GM19351 (cell line): ENCODE measurements at regions not wholly inside any gene's neighbourhood (a gene's known extent, or its start where the extent isn't known, plus 50 kb on each side); places are given as distances from the start of the nearest gene placed in this dataset.

Experiments
- ATAC-seq: cut with Tn5 transposase; IDR thresholded peaks from one replicate; pipeline ENCODE4 v1.9.1; 2021; ENCODE audit warnings: mild to moderate bottlenecking, moderate library complexity; ENCODE audit not compliant: unreplicated experiment

DNA sequence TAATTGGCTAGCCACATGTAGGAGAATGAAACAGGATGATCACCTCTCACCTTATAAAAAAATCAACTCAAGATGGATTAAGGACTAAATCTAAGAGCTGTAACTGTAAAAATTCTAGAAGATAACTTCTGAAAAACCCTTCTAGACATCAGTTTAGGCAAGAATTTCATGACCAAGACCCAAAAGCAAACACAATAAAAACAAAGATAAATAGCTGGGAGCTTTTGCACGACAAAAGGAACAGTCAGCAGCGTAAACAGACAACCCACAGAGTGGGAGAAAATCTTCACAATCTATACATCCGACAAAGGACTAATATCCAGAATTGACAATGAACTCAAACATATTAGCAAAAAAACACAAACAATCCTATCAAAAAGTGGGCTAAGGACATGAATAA lies 316.3 kb downstream of the METTL4 start:
- no peak for ATAC-seq

DNA sequence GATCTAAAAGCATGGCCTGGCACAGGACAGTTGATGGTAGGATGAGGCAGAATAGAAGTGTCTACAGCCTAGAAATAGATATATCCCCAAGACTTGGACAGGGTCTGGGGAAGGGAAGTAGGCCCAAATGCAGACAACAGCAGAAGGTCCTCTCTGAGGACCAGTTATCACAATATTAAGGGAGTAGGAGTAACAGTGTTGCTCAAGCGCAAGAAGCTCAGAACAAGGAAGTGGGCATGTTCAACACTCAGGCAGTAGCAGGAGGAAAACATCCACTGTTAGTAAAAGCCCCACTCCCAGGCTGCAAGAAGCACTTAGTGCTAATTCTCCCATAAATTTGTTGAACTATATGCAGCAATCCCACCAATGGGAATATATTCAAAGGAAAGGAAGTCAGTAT lies 314.7 kb downstream of the METTL4 start:
- no peak for ATAC-seq

GRCh38 chr18:2258954-2259353 lies 312.4 kb downstream of the METTL4 start:
- ATAC-seq: no peak

- no peak for ATAC-seq
Observed at GRCh38 chr18:2263303-2263890, 307.9 kb downstream of the METTL4 start.

- ATAC-seq: no peak
Observed at GRCh38 chr18:2274613-2275012, 296.7 kb downstream of the METTL4 start.

DNA sequence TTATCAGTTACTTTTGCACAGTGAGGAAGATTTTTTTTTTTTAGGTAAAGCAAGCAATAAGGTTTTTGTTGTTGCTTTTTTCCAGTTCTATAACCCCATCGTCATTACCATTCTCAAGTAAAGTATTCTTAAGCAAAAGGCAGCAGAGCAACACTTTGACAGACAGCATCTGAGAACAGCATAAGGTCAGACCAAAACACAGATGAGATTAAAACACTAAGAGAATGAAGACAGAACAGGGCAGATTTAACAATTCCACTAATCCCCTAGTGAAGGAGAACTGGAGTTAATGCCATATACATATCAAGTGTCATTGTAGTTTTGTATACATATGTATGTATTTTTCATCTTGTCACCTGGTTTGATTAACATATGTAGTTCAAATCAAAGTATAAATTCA lies 290.2 kb downstream of the METTL4 start:
- no peak for ATAC-seq

GRCh38 chr18:2281523-2282199 lies 289.6 kb downstream of the METTL4 start:
- ATAC-seq: no peak

DNA sequence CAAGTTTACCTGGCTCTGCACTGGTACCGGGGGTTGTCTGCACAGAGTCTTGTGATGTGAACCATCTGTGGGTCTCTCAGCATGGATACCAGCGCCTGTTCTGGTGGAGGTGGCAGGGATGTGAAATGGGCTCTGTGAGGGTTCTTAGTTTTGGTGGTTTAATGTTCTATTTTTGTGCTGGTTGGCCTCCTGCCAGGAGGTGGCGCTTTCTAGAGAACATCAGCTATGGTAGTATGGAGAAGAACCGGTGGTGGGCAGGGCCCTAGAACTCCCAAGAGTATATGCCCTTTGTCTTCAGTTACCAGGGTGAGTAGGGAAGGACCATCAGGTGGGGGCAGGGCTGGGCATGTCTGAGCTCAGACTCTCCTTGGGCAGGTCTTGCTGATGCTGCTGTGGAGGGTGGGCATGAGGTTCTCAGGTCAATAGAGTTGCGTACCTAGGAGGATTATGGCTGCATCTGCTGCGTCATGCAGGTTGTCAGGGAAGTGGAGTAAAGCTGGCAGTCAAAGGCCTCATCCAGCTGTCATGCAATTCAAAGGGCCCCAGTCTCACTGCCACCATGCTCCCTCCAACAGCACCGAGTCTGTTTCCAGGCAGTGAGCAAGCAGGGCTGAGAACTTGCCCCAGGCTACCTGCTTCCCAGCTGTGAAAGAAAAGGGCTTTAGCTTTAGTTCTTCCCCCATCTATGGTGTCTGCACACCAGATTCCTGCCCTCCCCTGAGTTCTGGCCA lies 278.0 kb downstream of the METTL4 start:
- ATAC-seq: no peak

DNA sequence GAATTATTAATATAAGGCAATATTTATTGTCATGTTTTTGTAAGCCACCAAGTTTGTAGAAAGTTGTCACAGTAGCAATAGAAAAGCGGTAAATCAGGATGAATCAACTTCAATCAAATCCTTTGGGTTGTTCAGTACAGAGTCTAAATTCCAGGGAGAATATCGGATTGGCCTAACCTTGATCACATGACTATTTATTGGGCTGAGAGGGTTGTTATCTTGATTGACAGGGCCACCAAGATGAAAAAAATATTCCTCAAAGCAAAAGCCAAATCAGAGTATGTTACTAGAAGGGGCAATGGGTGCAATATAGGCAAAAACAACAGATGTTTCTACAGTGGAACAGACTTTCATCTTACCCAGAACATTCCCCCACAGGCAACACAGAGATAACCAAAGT lies 270.0 kb downstream of the METTL4 start:
- ATAC-seq: no peak

- ATAC-seq: no peak
Observed at GRCh38 chr18:2302012-2302411, 269.3 kb downstream of the METTL4 start.

- no peak for ATAC-seq
Observed at GRCh38 chr18:2302628-2303516, 268.4 kb downstream of the METTL4 start.

DNA sequence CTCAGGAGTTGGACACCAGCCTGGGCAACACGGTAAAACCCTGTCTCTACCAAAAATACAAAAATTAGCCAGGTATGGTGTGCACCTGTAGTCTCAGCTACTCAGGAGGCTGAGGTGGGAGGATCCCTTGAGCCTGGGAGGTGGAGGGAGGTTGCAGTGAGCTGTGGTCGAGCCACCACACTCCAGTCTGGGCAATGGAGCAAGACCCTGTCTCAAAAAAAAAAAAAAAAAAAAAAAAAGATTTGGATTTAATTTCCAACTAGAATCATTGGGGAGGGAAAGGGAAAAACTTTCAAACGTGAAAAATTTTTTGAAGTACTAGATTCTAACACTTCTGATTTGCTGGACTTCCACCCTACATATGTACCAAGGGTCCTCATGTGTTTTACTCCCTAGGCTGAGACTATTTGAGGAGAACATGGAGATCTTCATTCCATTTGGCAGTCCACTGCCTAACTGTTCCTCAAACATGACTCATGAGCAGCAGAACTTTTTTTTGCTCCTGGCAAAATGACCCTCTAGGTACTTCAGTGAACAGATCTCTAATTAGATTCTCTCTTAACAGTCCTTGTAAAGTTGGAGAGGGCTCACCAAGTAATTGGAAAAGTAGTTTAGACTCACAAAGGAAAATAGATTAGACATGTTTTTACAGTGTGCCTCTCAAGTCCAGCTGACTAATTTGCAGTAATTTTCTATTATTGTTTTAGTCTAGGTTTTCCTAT lies 267.6 kb downstream of the METTL4 start:
- no peak for ATAC-seq

DNA sequence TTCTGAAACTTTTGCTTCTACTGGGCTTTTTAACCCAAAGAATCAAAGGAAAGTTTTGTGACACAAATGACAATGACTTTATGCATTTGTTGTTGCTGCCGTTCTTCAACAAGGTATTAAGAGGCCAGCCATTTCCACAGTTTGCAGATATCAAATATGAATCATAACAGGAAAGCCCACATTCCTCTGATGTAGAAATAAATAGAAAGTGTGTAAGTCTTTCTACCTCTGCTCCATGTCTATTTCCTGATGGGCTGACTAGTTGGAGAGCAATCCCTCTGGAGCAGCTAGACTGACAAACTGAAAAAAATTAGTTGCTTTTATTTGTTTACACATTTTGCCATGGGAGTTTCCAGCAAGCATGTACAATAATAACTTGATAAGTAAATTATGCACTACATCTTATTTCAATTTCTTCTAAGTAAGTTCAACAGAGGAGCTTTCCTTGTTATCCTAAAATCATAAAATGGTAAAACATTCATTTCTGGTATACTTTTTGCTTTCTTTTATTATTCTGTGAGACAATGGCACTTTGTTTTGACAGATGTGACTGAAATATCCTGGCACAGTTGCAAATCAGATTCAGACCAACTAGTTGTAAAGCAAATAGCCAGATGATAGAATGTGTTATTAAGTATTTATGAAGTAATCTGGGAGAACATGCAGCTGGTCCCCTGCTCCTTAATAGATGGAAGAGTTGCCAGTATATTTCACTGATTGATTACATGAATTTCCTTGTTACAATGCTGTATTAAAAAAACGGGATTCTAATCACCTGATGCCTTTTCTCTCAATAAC lies 266.7 kb downstream of the METTL4 start:
- ATAC-seq: no peak

- ATAC-seq: no peak
Observed at GRCh38 chr18:2306606-2307005, 264.7 kb downstream of the METTL4 start.

- no peak for ATAC-seq
Observed at GRCh38 chr18:2310886-2311285, 260.4 kb downstream of the METTL4 start.

GRCh38 chr18:2312440-2312839 lies 258.9 kb downstream of the METTL4 start:
- peak; percentile 82 for ATAC-seq

DNA sequence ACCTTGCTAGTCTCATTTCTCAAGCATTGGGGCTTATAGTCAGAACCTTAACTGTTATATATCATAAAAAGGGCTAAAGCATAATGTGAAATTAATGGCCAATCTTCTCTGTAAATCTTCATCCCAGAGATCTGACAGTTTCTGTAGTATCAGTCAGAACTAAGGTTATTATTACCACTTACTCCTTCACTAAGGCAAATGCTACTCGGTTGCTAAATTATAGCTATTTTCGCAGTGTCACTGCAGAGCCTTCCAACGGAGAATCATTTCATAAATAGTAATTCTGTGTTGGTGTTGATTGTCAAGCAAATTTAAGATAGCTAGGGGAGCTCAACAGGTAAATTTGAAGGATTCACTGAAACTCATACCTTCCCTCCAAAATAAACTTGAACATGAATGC lies 258.0 kb downstream of the METTL4 start:
- no peak for ATAC-seq

DNA sequence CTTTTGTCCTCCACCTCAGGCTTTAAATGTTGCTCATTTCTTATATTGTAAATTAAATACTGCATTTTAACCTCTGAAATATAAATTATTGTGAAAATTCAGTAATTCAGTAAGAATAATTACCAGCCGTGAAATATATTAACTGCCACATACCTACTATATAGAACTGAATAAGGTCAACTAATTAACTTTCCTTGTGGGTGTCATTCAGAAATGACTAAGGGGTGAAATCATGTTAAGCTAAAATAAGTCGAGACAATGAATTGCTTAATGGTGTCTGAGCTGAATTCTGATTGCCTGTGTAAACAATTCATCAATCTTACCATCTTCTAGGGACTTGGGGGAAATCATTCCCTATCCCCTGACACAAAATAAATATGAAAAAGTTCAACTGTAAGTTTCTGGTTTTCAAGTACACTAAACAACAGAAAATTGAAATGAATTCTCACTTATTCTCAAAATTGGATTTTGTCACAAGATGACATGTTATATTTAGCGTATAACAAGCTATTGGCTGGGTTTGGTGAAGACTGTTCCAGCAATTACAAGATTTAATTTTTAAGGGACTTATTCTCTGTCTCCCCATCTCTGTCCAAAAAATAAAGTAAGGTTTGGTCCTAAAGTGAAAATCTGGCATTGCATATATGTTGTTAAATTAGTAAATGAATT lies 255.1 kb downstream of the METTL4 start:
- ATAC-seq: no peak
